ENCODE measurements at regions not wholly inside any gene's neighbourhood (a gene's known extent, or its start where the extent isn't known, plus 50 kb on each side); places are given as distances from the start of the nearest gene placed in this dataset.
"Not testable (repeated sequence)": the region's sequence is repeated elsewhere in the genome, so short reads cannot be mapped to it uniquely, and the experiment has no call there.

- not testable (repeated sequence) for DNase-seq (ENCODE audit: extremely low read depth in 1 of 2, low read depth in 1 of 2)
These were observed 122.0 kb upstream of the ZCCHC13 start for GRCh38 chrX:74181976-74182375.

GRCh38 chrX:74180716-74181115 is 123.3 kb upstream of the ZCCHC13 start:
- DNase-seq (ENCODE audit: extremely low read depth in 1 of 2, low read depth in 1 of 2), result no peak

- no peak for DNase-seq (ENCODE audit: extremely low read depth in 1 of 2, low read depth in 1 of 2)
These were observed 124.0 kb upstream of the ZCCHC13 start for GRCh38 chrX:74179990-74180389.

GRCh38 chrX:74179499-74179898 is 124.5 kb upstream of the ZCCHC13 start:
- DNase-seq (ENCODE audit: extremely low read depth in 1 of 2, low read depth in 1 of 2), result no peak

GRCh38 chrX:74179071-74179470 is 124.9 kb upstream of the ZCCHC13 start:
- no peak for DNase-seq (ENCODE audit: extremely low read depth in 1 of 2, low read depth in 1 of 2)

- DNase-seq (ENCODE audit: extremely low read depth in 1 of 2, low read depth in 1 of 2), result no peak
These were observed 125.4 kb upstream of the ZCCHC13 start for GRCh38 chrX:74178536-74178935.

GRCh38 chrX:74171465-74171864 is 132.5 kb upstream of the ZCCHC13 start:
- no peak for DNase-seq (ENCODE audit: extremely low read depth in 1 of 2, low read depth in 1 of 2)

- DNase-seq (ENCODE audit: extremely low read depth in 1 of 2, low read depth in 1 of 2), result no peak
These were observed 141.8 kb upstream of the ZCCHC13 start for GRCh38 chrX:74162199-74162598.

- DNase-seq (ENCODE audit: extremely low read depth in 1 of 2, low read depth in 1 of 2), result no peak
These were observed 143.2 kb upstream of the ZCCHC13 start for GRCh38 chrX:74160816-74161215.

GRCh38 chrX:74160358-74160757 is 143.6 kb upstream of the ZCCHC13 start:
- no peak for DNase-seq (ENCODE audit: extremely low read depth in 1 of 2, low read depth in 1 of 2)

GRCh38 chrX:74147439-74147838 is 156.5 kb upstream of the ZCCHC13 start:
- DNase-seq (ENCODE audit: extremely low read depth in 1 of 2, low read depth in 1 of 2), result no peak

- no peak for DNase-seq (ENCODE audit: extremely low read depth in 1 of 2, low read depth in 1 of 2)
These were observed 165.0 kb upstream of the ZCCHC13 start for GRCh38 chrX:74138943-74139342.

GRCh38 chrX:74133156-74133796 is 170.7 kb upstream of the ZCCHC13 start:
- DNase-seq (ENCODE audit: extremely low read depth in 1 of 2, low read depth in 1 of 2), result no peak

- no peak for DNase-seq (ENCODE audit: extremely low read depth in 1 of 2, low read depth in 1 of 2)
These were observed 171.7 kb upstream of the ZCCHC13 start for GRCh38 chrX:74132280-74132679.

- DNase-seq (ENCODE audit: extremely low read depth in 1 of 2, low read depth in 1 of 2), result no peak
These were observed 184.7 kb upstream of the ZCCHC13 start for GRCh38 chrX:74119016-74119910.

- no peak for DNase-seq (ENCODE audit: extremely low read depth in 1 of 2, low read depth in 1 of 2)
These were observed 185.7 kb upstream of the ZCCHC13 start for GRCh38 chrX:74117962-74118902.

- DNase-seq (ENCODE audit: extremely low read depth in 1 of 2, low read depth in 1 of 2), result no peak
These were observed 192.7 kb upstream of the ZCCHC13 start for GRCh38 chrX:74111245-74111644.

- no peak for DNase-seq (ENCODE audit: extremely low read depth in 1 of 2, low read depth in 1 of 2)
These were observed 196.3 kb upstream of the ZCCHC13 start for GRCh38 chrX:74107666-74108065.

- DNase-seq (ENCODE audit: extremely low read depth in 1 of 2, low read depth in 1 of 2), result no peak
These were observed 199.5 kb upstream of the ZCCHC13 start for GRCh38 chrX:74104356-74105015.

GRCh38 chrX:74098407-74098806 is 205.6 kb upstream of the ZCCHC13 start:
- DNase-seq (ENCODE audit: extremely low read depth in 1 of 2, low read depth in 1 of 2), result not testable (repeated sequence)

GRCh38 chrX:74090049-74090448 is 213.9 kb upstream of the ZCCHC13 start:
- no peak for DNase-seq (ENCODE audit: extremely low read depth in 1 of 2, low read depth in 1 of 2)

Data from activated CD8-positive, alpha-beta memory T cell treated with anti-CD3 and anti-CD28 coated beads for 1 hour (primary cell).